ENCODE measurements at regions not wholly inside any gene's neighbourhood (a gene's known extent, or its start where the extent isn't known, plus 50 kb on each side); places are given as distances from the start of the nearest gene placed in this dataset.

DNA sequence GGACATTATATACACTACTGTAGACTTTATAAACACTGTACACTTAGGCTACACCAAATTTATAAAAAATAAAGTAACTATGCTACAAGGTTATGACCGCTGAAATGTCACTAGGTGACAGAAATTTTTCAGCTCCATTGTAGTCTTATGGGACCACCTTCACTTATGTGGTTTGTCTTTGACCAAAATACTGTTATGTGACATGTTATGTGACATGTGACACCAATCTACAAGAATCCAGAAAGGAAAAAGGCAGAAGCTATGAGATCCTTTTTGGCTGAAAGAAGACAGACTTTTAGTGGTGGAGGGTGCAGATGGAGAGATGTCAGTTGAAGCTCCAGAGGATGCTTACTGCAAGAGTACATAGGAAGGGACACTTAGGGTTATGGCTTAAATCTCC is 1378.4 kb upstream of the TENM4 start:
- no peak for DNase-seq (ENCODE audit: low read depth in 2 of 3, low spot score in 2 of 3)

DNA sequence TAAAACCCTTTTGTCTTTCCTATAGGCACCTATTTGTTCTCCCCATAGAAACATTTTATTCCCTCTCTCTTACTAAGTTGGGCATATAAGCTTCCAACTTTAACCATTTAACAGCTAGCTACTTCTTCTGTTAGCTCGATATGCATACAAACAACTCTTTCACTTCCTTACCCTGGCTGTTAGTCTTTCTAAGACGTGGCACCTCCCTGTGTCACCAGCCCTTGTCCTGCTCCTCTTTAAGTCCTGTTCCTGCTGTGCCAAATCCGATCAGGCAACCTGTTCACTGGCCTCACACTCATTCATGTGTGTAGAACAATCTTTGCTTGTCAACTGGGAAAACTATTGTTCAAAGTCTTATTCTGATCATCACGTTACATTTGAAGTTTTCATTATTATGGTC is 1376.1 kb upstream of the TENM4 start:
- no peak for DNase-seq (ENCODE audit: low read depth in 2 of 3, low spot score in 2 of 3)

DNA sequence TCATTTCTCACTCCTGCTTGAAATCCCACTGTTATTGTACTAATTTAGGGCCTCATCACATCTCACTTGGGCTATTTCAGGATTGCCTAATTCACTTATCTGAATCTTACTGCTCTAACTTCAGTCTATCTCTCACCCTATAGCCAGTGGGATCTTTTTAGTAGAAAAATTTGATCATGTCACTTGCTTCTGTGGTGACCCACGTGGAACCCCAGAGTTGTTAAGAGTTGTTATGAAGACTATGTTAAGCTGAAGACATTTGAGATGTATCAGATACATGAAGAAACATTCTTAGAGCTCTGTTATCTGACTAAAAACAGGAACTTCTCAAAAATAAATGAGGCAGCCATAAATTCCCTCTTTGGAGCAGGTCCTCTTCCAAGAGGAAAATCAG is 1375.6 kb upstream of the TENM4 start:
- no peak for DNase-seq (ENCODE audit: low read depth in 2 of 3, low spot score in 2 of 3)

DNA sequence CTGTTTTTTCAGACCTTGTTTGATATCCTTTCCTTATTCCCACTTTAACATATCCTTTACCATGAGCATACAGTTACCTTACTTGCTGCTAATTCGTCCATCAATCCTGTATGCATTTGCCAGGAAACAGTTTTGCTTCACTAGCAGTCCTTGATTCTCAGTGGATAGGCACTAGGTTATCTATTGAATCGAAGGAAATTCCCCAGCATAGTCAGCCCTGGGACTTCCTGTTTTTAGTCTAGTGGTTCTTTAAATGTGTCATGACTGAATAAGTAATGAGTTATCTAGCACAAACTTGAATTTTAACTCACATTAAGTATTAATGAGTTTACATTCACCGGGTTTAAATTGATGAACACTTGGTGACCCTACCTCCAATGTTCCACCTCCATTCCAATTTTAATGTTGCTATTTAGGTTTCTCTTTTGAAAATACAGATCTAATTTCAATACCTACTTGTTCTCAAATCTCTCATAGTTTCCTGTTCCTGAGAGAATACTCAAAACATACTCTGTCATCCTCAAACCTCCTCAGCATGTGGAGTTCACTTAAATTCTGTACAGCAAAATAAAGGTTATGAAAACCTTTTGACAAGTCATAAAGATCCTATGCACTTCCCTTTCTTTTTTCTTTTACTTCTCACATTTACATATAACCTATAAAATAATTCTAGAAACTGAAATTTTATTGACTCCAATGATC is 1375.1 kb upstream of the TENM4 start:
- no peak for DNase-seq (ENCODE audit: low read depth in 2 of 3, low spot score in 2 of 3)

DNA sequence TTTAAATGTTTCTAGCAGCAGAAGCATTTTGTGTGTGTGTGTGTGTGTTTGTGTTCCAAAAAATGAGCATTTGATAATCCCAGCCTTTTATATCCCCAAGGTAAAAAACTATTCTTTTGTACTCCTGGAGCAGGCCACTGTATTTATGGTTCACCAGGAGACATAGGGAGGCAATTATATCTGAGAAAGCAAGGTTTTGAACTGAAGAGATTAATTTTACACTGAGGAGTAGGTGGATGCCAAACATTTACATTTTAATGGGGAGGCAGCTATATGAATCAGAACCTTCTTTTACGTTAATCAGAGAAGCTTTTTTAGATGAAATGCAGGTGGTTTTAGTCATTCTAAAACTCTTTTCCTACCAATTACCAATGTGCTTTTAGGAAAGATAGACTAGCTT is 1374.0 kb upstream of the TENM4 start:
- DNase-seq (ENCODE audit: low read depth in 2 of 3, low spot score in 2 of 3), result no peak

DNA sequence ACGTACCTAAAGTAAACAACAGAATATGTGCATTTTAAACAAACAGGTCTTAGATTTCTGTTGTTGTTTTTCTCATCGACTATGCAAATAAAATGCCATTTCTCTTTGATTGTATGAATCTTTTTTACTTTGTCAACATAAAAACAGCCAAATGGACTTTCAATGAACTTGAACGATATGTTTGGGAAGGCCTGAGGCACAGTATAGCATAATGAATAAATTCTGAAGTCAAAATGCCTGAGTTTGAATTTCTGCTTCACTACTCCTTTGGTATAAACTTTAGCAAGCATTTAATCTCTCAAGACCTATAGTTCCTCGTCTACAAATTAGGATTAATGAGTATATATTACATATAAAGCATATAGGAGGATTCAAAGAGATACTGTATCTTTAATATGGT is 1369.9 kb upstream of the TENM4 start:
- DNase-seq (ENCODE audit: low read depth in 2 of 3, low spot score in 2 of 3), result no peak

DNA sequence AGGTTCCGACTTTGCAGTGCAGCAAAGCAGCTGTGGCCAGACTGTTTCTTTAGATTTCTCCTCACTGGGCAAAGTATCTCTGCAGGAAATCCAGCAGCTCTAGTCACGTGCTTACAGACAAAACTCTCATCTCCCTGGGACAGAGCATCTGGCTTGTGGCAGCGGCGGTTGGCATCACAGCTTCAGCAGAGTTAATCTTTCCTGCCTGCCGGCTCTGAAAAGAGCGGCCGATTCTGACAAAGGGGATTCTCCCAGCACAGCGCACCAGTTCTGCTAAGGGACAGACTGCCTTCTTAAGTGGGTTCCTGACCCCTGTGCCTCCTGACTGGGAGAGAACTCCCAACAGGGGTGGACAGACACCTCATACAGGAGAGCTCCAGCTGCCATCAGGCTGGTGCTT is 1357.3 kb upstream of the TENM4 start:
- DNase-seq (ENCODE audit: low read depth in 2 of 3, low spot score in 2 of 3), result no peak

DNA sequence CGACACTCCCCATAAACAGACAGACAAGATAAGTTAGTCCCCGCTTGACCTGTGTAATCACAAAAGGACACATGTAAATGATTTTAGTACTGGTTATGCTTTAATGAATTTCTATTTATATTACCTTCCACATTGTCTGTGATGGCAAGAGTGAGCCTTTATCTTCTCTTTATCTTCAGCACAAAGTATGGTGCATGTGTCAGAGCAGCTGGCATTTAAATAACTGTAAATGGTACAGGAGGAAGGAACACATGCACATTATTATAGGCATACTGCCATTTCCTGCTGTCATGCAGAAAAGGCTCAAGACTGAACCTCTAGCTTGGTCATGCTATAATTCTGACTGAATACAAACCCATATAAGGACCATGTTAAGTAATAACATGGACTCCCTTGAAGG is 1342.7 kb upstream of the TENM4 start:
- no peak for DNase-seq (ENCODE audit: low read depth in 2 of 3, low spot score in 2 of 3)

DNA sequence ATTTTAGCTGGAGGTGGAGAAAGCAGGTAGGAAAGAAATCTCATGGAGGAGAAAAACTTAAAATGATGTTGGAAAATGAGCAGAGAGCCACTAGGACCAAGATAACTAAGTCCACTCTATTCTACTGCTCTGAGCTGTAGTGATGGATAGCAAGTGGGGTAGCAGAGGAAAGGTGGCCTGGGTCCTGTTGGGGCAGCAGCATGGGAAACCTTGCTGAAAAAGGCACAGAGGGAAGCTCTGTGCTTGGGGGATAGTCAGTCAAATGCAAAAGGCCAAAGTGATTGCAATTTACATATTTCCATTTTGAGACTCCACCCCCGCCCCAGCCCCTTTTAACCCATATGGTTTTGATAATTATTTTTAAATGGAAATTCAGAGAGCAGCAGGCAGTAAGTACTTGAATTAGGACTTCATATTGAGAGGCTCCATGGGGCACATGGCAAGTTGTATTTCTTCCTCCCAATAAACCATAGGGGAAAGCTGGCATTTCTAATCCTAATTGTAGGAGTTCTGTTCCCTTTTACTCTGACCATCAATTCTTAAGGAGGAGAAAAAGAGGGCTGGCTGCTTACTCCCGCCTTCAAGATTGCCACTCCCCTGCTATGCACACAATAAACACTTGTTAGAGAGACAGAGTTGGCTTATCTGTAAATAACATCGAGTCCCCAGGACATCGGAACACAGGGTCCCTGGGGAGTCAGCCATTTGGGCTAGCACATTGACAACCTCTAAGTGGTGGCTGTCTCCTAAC is 1341.5 kb upstream of the TENM4 start:
- no peak for DNase-seq (ENCODE audit: low read depth in 2 of 3, low spot score in 2 of 3)

DNA sequence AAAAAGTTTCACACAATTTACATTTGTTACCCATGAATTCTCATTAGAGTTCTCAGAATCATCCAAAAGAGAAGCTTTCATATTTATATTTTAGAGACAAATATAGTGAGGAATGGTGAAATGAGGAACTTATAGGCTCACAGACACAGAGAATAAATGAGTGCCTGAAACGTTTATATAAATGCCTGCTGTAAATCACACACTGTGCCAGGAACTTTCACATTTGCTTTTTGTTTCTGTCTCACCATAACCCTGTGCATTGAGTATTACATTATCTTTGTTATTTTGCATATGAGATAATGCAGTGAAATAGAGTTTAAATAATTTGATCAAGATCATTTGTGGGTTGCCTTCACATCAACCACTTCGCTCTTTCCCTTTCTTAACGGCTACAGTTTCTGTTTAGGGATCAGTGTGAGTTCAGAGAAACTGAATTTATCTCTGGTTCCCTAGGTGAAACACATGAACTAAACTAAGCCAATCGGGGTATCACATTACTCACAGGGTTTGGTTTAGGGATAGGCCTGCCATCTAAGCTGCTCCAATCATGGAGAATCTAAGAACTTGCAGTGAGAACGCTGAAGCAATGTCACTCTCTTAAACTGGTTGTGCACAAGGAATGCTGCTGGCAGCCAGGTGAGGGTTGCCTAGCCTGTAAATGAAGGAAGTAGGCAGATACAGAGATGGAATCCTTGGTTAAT is 1339.2 kb upstream of the TENM4 start:
- DNase-seq (ENCODE audit: low read depth in 2 of 3, low spot score in 2 of 3), result no peak

DNA sequence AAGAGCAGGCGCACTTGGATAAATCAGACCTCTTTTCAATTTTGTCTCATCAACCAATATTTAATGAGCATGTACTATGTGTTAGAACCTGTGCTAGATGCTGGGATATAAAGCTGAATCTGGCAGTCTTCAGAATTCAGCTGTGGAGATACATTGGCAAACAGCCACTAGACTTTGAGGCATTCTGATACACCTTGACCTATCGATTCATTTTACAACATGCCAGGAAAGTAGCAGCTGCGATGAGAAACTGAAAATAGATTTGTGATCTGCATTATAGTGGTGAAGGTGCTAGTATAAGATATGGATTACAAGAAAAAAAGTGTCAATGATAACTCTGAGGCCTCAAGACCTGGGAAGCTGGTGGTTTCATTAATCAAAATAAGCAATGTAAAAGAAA is 1338.1 kb upstream of the TENM4 start:
- no peak for DNase-seq (ENCODE audit: low read depth in 2 of 3, low spot score in 2 of 3)

DNA sequence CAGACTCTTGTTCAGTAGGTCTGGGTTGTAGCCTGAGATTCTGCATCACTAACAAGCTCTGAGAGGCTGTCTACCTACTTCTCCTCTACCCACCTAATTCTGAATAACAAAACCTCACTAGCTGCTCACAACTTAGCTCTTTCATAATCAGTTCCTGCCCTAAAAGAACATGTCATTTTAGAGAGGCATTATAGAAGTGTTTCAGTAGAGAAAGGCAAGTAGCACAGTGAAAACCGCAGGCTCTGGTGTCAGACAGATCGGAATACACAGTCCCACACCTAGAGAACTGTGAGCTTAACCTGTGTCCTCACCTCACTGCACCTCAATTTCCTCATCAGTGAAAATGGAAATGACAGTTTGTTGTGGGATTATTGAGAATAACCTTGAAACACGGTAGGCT is 1337.6 kb upstream of the TENM4 start:
- no peak for DNase-seq (ENCODE audit: low read depth in 2 of 3, low spot score in 2 of 3)

DNA sequence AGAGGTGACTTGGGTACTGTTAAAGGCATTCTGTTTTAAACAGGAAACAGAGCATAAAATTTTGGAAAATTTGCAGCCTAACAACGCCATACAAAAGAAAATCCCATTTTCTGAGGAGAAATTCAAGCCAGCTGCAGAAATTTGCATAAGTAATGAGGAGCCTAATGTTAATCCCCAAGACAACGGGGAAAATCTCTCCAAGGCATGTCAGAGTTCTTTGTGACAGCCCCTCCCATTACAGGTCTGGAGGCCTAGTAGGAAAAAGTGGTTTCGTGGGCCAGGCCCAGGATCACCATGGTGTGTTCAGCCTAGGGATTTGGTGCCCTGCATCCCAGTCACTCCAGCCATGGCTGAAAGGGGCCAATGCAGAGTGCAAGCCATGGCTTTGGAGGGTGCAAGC is 1333.1 kb upstream of the TENM4 start:
- no peak for DNase-seq (ENCODE audit: low read depth in 2 of 3, low spot score in 2 of 3)

DNA sequence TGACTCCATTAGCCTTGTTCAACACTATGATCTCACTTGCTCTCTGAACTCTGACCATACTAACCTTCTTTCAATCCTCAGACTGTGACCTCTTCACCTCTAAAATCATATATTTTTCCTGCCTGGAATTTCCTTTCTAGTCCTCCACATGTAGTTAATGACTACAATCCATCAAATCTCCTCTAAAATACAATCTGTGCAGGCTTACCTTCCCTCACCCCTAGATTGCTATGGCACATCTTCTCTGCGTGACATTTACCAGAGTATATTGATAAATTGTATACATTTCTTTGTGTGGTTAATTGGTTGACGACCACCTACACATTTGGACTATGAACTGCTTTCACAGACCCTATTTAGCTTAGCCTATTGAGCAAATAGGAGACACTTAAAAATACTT is 1330.2 kb upstream of the TENM4 start:
- DNase-seq (ENCODE audit: low read depth in 2 of 3, low spot score in 2 of 3), result no peak

DNA sequence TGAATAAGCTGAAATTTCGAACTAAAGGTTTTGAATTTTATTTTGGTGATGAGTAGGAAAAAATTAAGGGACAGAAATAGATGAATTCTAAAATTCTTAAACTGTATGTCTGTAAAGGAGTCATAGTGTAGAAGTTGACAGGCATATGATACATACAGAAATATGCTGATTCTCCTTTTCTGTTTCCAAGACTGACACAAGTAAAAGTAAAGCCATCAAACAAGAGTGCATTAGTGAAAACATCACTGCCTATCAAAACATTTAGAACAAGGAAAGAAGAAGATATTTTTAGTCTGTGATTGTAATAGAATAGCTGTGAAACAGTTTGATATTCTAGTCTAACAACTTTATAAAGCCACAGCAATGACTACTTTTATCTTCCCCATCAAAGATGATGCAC is 1318.0 kb upstream of the TENM4 start:
- DNase-seq (ENCODE audit: low read depth in 2 of 3, low spot score in 2 of 3), result no peak

DNA sequence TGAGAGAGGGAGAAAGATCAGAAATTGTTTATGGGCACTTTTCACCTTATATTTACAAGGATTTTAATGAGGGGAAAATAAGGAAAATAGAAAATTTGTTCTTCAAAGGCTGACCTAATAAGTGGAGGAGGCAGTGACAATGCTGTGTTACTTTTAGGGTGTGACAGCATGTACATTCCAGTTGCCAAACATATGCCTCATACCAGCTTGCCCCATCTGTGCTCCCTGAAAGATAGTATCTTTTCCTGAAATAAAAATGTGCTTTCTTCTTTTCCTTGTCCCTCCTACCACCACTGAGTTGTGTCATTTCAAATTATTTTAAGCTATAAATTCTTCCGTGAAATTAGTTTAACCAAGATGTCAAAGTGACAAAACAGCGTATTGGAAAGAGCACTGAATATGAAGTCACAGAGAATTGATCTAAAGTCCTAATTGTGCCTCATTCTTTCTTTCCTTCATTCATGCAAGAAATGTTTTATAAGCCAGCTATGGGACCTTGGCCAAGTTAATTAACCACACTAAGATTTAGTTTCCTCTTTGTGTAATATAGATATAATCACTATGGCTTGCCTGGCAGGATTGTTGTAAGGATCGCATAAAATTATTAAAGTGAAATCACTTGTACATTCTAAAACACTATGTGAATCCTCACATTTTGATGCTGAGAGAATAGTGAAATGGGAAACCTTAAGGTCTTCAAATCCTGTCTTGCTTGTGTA is 1307.5 kb upstream of the TENM4 start:
- no peak for DNase-seq (ENCODE audit: low read depth in 2 of 3, low spot score in 2 of 3)

DNA sequence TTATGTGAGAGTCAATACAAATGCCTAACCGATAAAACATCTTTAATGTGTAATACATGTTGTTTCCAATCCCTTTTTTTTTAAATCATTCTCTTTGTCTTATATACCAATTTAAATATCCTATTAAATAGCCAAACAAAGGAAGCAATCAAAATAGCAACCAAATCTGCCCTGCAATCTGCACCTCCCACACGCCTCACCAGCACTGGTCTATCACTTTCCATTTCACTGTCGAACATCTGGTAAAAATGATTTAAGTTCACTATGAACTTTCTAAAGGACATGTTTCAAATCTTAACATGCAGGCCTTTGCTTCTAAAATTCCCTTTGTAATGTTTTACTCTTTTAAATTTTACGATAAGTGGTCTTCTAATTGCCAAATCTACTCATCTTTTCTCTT is 1305.5 kb upstream of the TENM4 start:
- DNase-seq (ENCODE audit: low read depth in 2 of 3, low spot score in 2 of 3), result no peak

DNA sequence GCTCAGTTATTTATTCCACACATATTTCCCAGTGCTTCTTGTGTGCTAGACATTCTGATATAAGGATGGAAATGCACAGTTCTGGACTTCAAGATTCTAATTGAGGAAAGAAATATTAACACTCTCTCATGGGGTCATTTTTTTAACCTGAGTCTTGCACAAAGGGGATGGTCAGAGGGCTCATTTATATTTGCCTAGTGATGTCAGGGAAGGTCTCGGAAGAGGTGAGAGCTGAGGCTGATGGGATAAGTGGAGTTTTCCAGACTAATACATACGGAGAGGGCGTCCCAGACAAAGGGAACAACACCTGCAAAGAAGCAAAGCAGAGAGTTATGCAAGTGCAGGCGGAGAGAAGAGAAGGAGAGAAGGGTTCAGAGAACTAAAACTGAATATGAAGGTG is 1304.6 kb upstream of the TENM4 start:
- no peak for DNase-seq (ENCODE audit: low read depth in 2 of 3, low spot score in 2 of 3)

DNA sequence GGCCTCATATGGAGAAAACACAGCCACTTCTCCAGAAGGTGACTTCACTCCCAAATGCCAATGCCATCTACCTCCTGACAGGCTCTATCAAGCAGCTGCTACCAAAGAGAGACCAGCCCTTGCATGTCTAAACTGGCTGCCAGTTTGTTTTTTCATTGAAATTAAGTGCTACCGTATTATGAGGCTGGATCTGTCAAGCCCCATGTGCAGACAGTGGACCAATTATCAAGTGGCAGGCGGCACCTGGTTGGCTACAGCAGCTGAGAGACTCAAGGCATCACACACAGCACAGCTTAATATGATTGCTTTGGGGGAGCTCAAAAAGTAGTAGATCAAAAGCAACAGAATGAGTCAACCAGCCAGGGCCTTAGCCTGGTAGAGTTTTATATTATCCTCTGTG is 1293.0 kb upstream of the TENM4 start:
- no peak for DNase-seq (ENCODE audit: low read depth in 2 of 3, low spot score in 2 of 3)

DNA sequence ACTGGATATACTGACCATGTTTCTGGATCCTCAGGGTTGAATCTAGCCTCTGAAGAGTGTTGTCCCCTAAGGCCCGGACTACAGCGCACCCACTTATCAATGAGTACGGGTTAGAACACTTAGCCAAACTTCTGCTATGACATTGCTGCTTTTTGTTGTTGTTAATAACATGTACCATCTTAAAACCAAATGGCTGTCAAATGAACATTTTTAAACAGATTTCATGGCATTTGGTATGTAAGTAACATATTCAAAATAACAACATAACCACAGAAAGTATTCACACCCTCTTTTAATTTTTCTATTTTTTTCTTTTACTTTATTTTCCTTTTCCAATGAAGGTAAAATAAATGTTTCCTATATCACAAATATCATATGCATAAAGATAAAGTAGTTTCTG is 1292.5 kb upstream of the TENM4 start:
- no peak for DNase-seq (ENCODE audit: low read depth in 2 of 3, low spot score in 2 of 3)

DNA sequence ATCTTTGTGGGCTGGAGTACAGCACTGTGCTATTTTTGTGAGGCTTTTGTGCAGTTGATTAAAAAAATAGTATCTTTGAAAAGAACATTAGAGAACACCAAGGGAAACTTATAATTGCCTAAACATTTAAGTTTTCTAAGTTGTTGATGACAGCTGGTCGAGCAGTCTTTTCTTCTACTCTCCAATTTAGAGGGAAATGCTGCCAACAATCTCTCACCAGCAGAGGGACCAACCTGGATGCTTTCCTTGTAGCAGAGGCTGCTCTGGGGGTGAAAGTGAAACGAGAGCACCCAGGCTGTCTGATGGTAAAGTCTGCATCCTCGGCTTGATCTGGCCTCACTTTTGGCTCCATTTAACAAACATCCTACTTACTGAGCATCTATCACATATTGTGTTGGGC is 1286.5 kb upstream of the TENM4 start:
- DNase-seq (ENCODE audit: low read depth in 2 of 3, low spot score in 2 of 3), result no peak

DNA sequence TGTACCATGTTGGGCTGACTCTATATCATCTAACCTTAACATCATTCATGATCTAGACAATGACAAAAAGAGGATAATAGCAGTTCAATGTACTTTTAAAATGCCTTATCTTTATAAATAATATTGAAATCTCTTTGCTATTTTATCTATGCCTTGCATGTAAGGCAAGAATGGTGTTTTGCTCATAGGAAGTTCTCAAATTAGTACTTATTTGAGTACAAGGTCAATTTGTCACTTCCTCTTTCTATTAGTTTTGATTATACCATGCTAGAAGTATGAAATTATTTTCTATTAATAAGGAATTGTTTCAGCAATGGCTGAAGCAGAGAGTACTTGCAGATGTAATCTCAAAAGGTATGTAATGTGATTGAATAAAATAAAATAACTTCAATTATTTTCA is 1285.4 kb upstream of the TENM4 start:
- DNase-seq (ENCODE audit: low read depth in 2 of 3, low spot score in 2 of 3), result no peak

All from activated CD8-positive, alpha-beta memory T cell treated with anti-CD3 and anti-CD28 coated beads for 48 hours (primary cell).